Activated CD8-positive, alpha-beta memory T cell treated with anti-CD3 and anti-CD28 coated beads for 36 hours (primary cell): ENCODE measurements at regions not wholly inside any gene's neighbourhood (a gene's known extent, or its start where the extent isn't known, plus 50 kb on each side); places are given as distances from the start of the nearest gene placed in this dataset.

Source experiments
- CTCF ChIA-PET: fragments of 350-600 bp; sonication (Branson Sonifier 250); formaldehyde crosslinking; loops from one replicate; lab custom pipeline; 2021; ENCODE audit warnings: antibody characterized with exemption; lab: Charles Lee
- POLR2A ChIA-PET: fragments of 350-600 bp; sonication (Branson Sonifier 250); formaldehyde crosslinking; loops from one replicate; lab custom pipeline; 2021; ENCODE audit warnings: antibody characterized with exemption; lab: Charles Lee

DNA sequence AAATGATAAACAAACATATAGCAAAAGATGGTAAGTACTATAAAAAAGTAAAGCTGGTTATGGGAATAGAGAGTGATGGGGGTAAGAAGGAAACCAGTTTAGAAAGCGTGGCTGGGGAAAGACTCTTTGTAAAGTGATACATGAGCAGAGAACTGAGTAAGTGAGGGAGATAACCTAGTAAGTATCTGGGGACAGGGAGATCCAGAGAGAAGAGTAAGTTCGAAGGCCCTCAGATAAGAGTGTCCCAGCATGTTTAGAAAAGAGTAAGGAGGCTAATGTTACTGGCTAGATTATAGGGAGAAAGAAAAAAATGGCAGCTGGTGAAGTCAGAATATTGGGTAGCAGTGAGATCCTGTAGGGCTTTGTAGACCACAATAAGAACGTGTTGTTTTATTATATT, 50.7 kb upstream of the HBS1L start:
- POLR2A ChIA-PET: no interaction called here
- CTCF ChIA-PET: no interaction called here
